Transverse colon (tissue), 4 donors: ENCODE measurements at regions not wholly inside any gene's neighbourhood (a gene's known extent, or its start where the extent isn't known, plus 50 kb on each side); places are given as distances from the start of the nearest gene placed in this dataset.

Experiments used
- DNase-seq: peaks from one replicate; pipeline ENCODE4 v3.0.0-alpha.2; 2019
- H3K27ac ChIP-seq, 4 donors: fragments of 200-600 bp; sonication (generic); 2 replicates each; pipeline ENCODE4 v1.5.1; 2016 to 2018; ENCODE audit warnings: inconsistent platforms in 4 of 4
- H3K27me3 ChIP-seq: fragments of 200-600 bp; sonication (generic); 2 replicates; pipeline ENCODE4 v1.5.1; 2017; ENCODE audit warnings: inconsistent platforms
- H3K36me3 ChIP-seq, 4 donors: fragments of 200-600 bp; sonication (generic); 2 replicates each; pipeline ENCODE4 v1.5.1; 2017 to 2019; ENCODE audit warnings: inconsistent platforms in 4 of 4
- H3K4me1 ChIP-seq, 4 donors: fragments of 200-600 bp; sonication (generic); 2 replicates each; pipeline ENCODE4 v1.5.1; 2017 to 2020; ENCODE audit warnings: inconsistent platforms in 4 of 4
- H3K4me3 ChIP-seq, 4 donors: fragments of 200-600 bp; sonication (generic); 1 replicate in 1 of 4; 2 replicates in 3 of 4; pipeline versions ENCODE4 v1.5.1 to v1.6.1; 2017 to 2019; ENCODE audit warnings: inconsistent platforms in 4 of 4
- H3K9me3 ChIP-seq, 2 donors: fragments of 200-600 bp; sonication (generic); 2 replicates each; pipeline ENCODE4 v1.5.1; 2017 to 2019; ENCODE audit warnings: inconsistent platforms in 2 of 2
- CTCF ChIP-seq, 5 experiments: fragments of 200-600 bp in 3 of 5; fragments of 450-650 bp in 2 of 5; sonication (generic) in 3 of 5; IDR thresholded peaks; 1 replicate in 2 of 5; 2 replicates in 3 of 5; pipeline ENCODE4 v1.5.1; 2016 to 2017; ENCODE audit warnings: antibody characterized with exemption in 5 of 5, inconsistent platforms in 3 of 5, mild to moderate bottlenecking in 2 of 5, moderate library complexity in 1 of 5
- EP300 ChIP-seq: sonication (generic); formaldehyde crosslinking; IDR thresholded peaks from one replicate; pipeline ENCODE4 v1.6.1; 2017; ENCODE audit warnings: antibody characterized with exemption, low read depth
- POLR2A ChIP-seq: fragments of 450-650 bp; IDR thresholded peaks from one replicate; pipeline ENCODE4 v1.6.1; 2016; ENCODE audit warnings: antibody characterized with exemption, mild to moderate bottlenecking, moderate library complexity
- POLR2AphosphoS5 ChIP-seq, 3 donors: sonication (generic); formaldehyde crosslinking; IDR thresholded peaks; one replicate each; pipeline ENCODE4 v1.6.1; 2016; ENCODE audit warnings: antibody characterized with exemption in 3 of 3
- WGBS, 2 donors: methylation state at CpG; one replicate each; pipeline ENCODE4 v1.1.5; 2018; ENCODE audit warnings: low coverage in 1 of 2; 5-methylcytosine and 5-hydroxymethylcytosine counted together
- in situ Hi-C, 4 donors: fragments of 200-750 bp; cut with MboI; loops; one replicate each; pipeline versions ENCODE4 v1.15.0 to v1.15.1; 2017; ENCODE audit warnings: low sequenced_read_pairs in 3 of 4, low pct_ligation_motif_present in 1 of 4, low pct_unique_long_range_greater_than_20kb in 1 of 4
- intact Hi-C: fragments of 100-400 bp; cut with DNase I; formaldehyde crosslinking; loops from one replicate; pipeline ENCODE4 v1.15.1; 2023; ENCODE audit warnings: low total_unique reads

GRCh38 chr6:26195924-26196845, 109.0 kb downstream of the HFE start:
- peak; percentile 33 for DNase-seq
- peak in 1 of 3 donors; percentile 5 for TF ChIP-seq POLR2AphosphoS5 (IDR thresholded peaks at IDR 0.05)
- no peak for TF ChIP-seq POLR2A
- in situ Hi-C loops = loop anchor here in 2 of 4 donors (5.0 to 25.0 kb wide), 2 partner anchors 39 to 941 kb away; a partner anchor contains a TSS
- H3K4me3 ChIP-seq = peak overlapping the region; percentile 46 to 70 (median 62)
- H3K9me3 ChIP-seq = no peaks in the 10 kb centered on the region
- H3K27ac ChIP-seq = peak overlapping the region; percentile 97 to 99 (median 98)
- 9 to 28% methylated on average over 14 to 28 of the region's 28 CpGs for WGBS, 2 donors
- no peaks in the 10 kb centered on the region for H3K27me3 ChIP-seq
- H3K4me1 ChIP-seq = peaks cover 5 to 29% (median 20%) of the 10 kb centered on the region in 4 donors
- H3K36me3 ChIP-seq = no peaks in the 10 kb centered on the region
- intact Hi-C loops = loop anchor here (5.0 to 10.0 kb wide), 2 partner anchors 39 to 161 kb away; a partner anchor contains a TSS

- Histone ChIP-seq H3K27ac (peak overlapping the region; percentile 97 to 99 (median 98)), H3K36me3 (no peaks in the 10 kb centered on the region), H3K4me1 (peaks cover 5 to 29% (median 20%) of the 10 kb centered on the region in 4 donors), H3K27me3 (no peaks in the 10 kb centered on the region), H3K9me3 (no peaks in the 10 kb centered on the region), H3K4me3 (peak overlapping the region; percentile 46 to 70 (median 62))
- DNase-seq = peak; percentile 84
- TF ChIP-seq POLR2A (peak; percentile 91), EP300 (no peak), CTCF (IDR thresholded peaks at IDR 0.05) (no peak), POLR2AphosphoS5 (IDR thresholded peaks at IDR 0.05) (peak; percentile 96 to 98 (median 98))
- intact Hi-C loops (loop anchor here (5.0 to 10.0 kb wide), 2 partner anchors 40 to 162 kb away; a partner anchor contains a TSS), in situ Hi-C loops (loop anchor here in 2 of 4 donors (5.0 to 25.0 kb wide), 2 partner anchors 40 to 940 kb away; a partner anchor contains a TSS)
- 1 to 2% methylated on average over 10 to 51 of the region's 51 CpGs for WGBS, 2 donors
Observed at GRCh38 chr6:26196846-26197635, 109.8 kb downstream of the HFE start.

- Histone ChIP-seq H3K27ac (peak overlapping the region; percentile 97 to 99 (median 98)), H3K36me3 (no peaks in the 10 kb centered on the region), H3K4me1 (peaks cover 5 to 29% (median 20%) of the 10 kb centered on the region in 4 donors), H3K4me3 (peak overlapping the region in 3 of 4 donors; percentile 61 to 70 (median 62)), H3K27me3 (no peaks in the 10 kb centered on the region), H3K9me3 (no peaks in the 10 kb centered on the region)
- DNase-seq = no peak
- no peak for TF ChIP-seq POLR2AphosphoS5 (IDR thresholded peaks at IDR 0.05)
- no peak for TF ChIP-seq CTCF (IDR thresholded peaks at IDR 0.05)
- TF ChIP-seq POLR2A = no peak
- TF ChIP-seq EP300 = no peak
- in situ Hi-C loops = loop anchor here in 2 of 4 donors (5.0 to 25.0 kb wide), 2 partner anchors 40 to 940 kb away; a partner anchor contains a TSS
- intact Hi-C loops = loop anchor here (5.0 to 10.0 kb wide), 2 partner anchors 40 to 163 kb away; a partner anchor contains a TSS
Observed at GRCh38 chr6:26197636-26197932, 110.4 kb downstream of the HFE start.

GRCh38 chr6:26197933-26198721, 110.9 kb downstream of the HFE start:
- Histone ChIP-seq H3K36me3 (no peaks in the 10 kb centered on the region), H3K27me3 (no peaks in the 10 kb centered on the region), H3K4me3 (peak overlapping the region; percentile 60 to 70 (median 62)), H3K9me3 (no peaks in the 10 kb centered on the region), H3K27ac (peak overlapping the region; percentile 97 to 99 (median 98)), H3K4me1 (peaks cover 5 to 29% (median 20%) of the 10 kb centered on the region in 4 donors)
- in situ Hi-C loops = loop anchor here in 2 of 4 donors (5.0 to 25.0 kb wide), 2 partner anchors 41 to 939 kb away; a partner anchor contains a TSS
- peak; percentile 84 for DNase-seq
- intact Hi-C loops = loop anchor here (5.0 to 10.0 kb wide), 2 partner anchors 41 to 163 kb away; a partner anchor contains a TSS
- no peak for TF ChIP-seq EP300
- peak in 1 of 3 donors; percentile 41 for TF ChIP-seq POLR2AphosphoS5 (IDR thresholded peaks at IDR 0.05)
- WGBS, 2 donors = 1 to 4% methylated on average over 23 to 26 of the region's 26 CpGs
